A549 (cell line): ENCODE measurements at regions not wholly inside any gene's neighbourhood (a gene's known extent, or its start where the extent isn't known, plus 50 kb on each side); places are given as distances from the start of the nearest gene placed in this dataset.

Experiments
- ATAC-seq, 2 experiments: fragments of 200-7000 bp in 1 of 2; fragments of >200 bp in 1 of 2; cut with Nextera tagmentation in 1 of 2; cut with Tn5 transposase in 1 of 2; 3 replicates each; pipeline versions ENCODE4 v1.8.0 to v1.9.1; 2018 to 2020; ENCODE audit warnings: mild to moderate bottlenecking in 1 of 2, moderate library complexity in 1 of 2
- CTCF ChIA-PET: fragments of 300-600 bp; sonication (Branson Sonifier 250); formaldehyde crosslinking; extraction: SDS; loops from one replicate; lab custom pipeline; 2021; ENCODE audit warnings: antibody characterized with exemption, inconsistent platforms; lab: Yijun Ruan, JAX
- POLR2A ChIA-PET: fragments of 350-600 bp; formaldehyde crosslinking; extraction: SDS; loops from one replicate; lab custom pipeline; 2021; ENCODE audit warnings: antibody characterized with exemption, inconsistent platforms; lab: Yijun Ruan, JAX
- DNase-seq, 2 experiments: peaks; one replicate each; pipeline versions ENCODE4 v3.0.0 to v3.0.0-alpha.2; 2011 to 2016; ENCODE audit warnings: low read depth in 1 of 2, low spot score in 1 of 2
- FAIRE-seq: peaks from 2 replicates; lab custom pipeline; 2011; peaks lifted over from hg19 to GRCh38; lab: Jason Lieb, UNC
- H3K27ac ChIP-seq, 2 experiments: fragments of >200 bp; sonication (Bioruptor Twin); formaldehyde crosslinking; 3 replicates each; pipeline ENCODE4 v1.5.1; 2016 to 2017
- H3K4me1 ChIP-seq: fragments of >200 bp; sonication (Bioruptor Twin); formaldehyde crosslinking; 3 replicates; pipeline ENCODE4 v1.6.1; 2016
- H3K4me2 ChIP-seq: fragments of >200 bp; sonication (Bioruptor Twin); formaldehyde crosslinking; 3 replicates; pipeline ENCODE4 v1.6.1; 2016
- H3K4me3 ChIP-seq: fragments of >200 bp; sonication (Bioruptor Twin); formaldehyde crosslinking; 3 replicates; pipeline ENCODE4 v1.5.1; 2016
- H3K9me3 ChIP-seq: fragments of >200 bp; sonication (Bioruptor Twin); formaldehyde crosslinking; 3 replicates; pipeline ENCODE4 v1.6.1; 2016
- BCL3 ChIP-seq: fragments of >200 bp; sonication (Bioruptor Twin); formaldehyde crosslinking; IDR thresholded peaks from 3 replicates; pipeline ENCODE4 v1.6.1; 2016
- BHLHE40 ChIP-seq: IDR thresholded peaks from 2 replicates; pipeline ENCODE4 v1.6.1; 2012; ENCODE audit warnings: low read depth, low read length, inconsistent platforms
- CBX2 ChIP-seq: fragments of 200-600 bp; sonication (generic); IDR thresholded peaks from 2 replicates; pipeline ENCODE4 v1.6.1; 2016; ENCODE audit warnings: low read depth, mild to moderate bottlenecking, borderline replicate concordance
- CBX8 ChIP-seq: fragments of 200-600 bp; sonication (generic); IDR thresholded peaks from 2 replicates; pipeline ENCODE4 v1.6.1; 2016
- CHD2 ChIP-seq: fragments of 150-350 bp; IDR thresholded peaks from 2 replicates; pipeline ENCODE4 v1.6.1; 2014; ENCODE audit warnings: low read length; ENCODE audit not compliant: partially characterized antibody
- ESRRA ChIP-seq: fragments of 150-350 bp; IDR thresholded peaks from 2 replicates; pipeline ENCODE4 v1.6.1; 2014; ENCODE audit warnings: mild to moderate bottlenecking, low read length, borderline replicate concordance
- FOXS1 ChIP-seq: fragments of 250-450 bp; sonication (Bioruptor Pico); IDR thresholded peaks from 2 replicates; pipeline ENCODE4 v1.5.0; 2020; ENCODE audit warnings: mild to moderate bottlenecking, moderate library complexity
- GATA3 ChIP-seq: IDR thresholded peaks from 2 replicates; pipeline ENCODE4 v1.6.1; 2012; ENCODE audit warnings: borderline replicate concordance
- HEYL ChIP-seq: fragments of 250-450 bp; sonication (Bioruptor Pico); IDR thresholded peaks from 2 replicates; pipeline ENCODE4 v1.8.0; 2021; ENCODE audit warnings: mild to moderate bottlenecking, moderate library complexity
- HMGXB4 ChIP-seq: fragments of 250-450 bp; sonication (Bioruptor Pico); IDR thresholded peaks from 2 replicates; pipeline ENCODE4 v1.5.0; 2021; ENCODE audit warnings: mild to moderate bottlenecking, moderate library complexity, borderline replicate concordance
- HOXA7 ChIP-seq: fragments of 250-450 bp; sonication (Bioruptor Pico); IDR thresholded peaks from 2 replicates; pipeline ENCODE4 v1.5.0; 2020; ENCODE audit warnings: mild to moderate bottlenecking, moderate library complexity
- HOXB13 ChIP-seq: fragments of 250-450 bp; sonication (Bioruptor Pico); IDR thresholded peaks from 2 replicates; pipeline ENCODE4 v1.5.0; 2020; ENCODE audit warnings: low read depth, mild to moderate bottlenecking, moderate library complexity
- HOXB5 ChIP-seq: fragments of 250-450 bp; sonication (Bioruptor Pico); IDR thresholded peaks from 2 replicates; pipeline ENCODE4 v1.5.0; 2020; ENCODE audit warnings: mild to moderate bottlenecking, moderate library complexity
- KDM1A ChIP-seq: fragments of 200-600 bp; sonication (generic); IDR thresholded peaks from 2 replicates; pipeline ENCODE4 v1.6.1; 2016; ENCODE audit warnings: low read depth, mild to moderate bottlenecking
- KDM5A ChIP-seq: fragments of 200-600 bp; sonication (generic); IDR thresholded peaks from 2 replicates; pipeline ENCODE4 v1.6.1; 2016; ENCODE audit warnings: antibody characterized with exemption, mild to moderate bottlenecking
- MYC ChIP-seq: IDR thresholded peaks from 2 replicates; pipeline ENCODE4 v1.6.1; 2012; ENCODE audit warnings: mild to moderate bottlenecking, inconsistent platforms, low read length, improper control_type of control experiment, borderline replicate concordance
- NPAS2 ChIP-seq: fragments of 250-450 bp; sonication (Bioruptor Pico); IDR thresholded peaks from 2 replicates; pipeline ENCODE4 v1.8.0; 2022; ENCODE audit warnings: mild to moderate bottlenecking, moderate library complexity, borderline replicate concordance
- NR3C1 ChIP-seq: fragments of >200 bp; sonication (Bioruptor Twin); formaldehyde crosslinking; IDR thresholded peaks from 3 replicates; pipeline ENCODE4 v1.6.1; 2017
- PBX3 ChIP-seq: IDR thresholded peaks from 2 replicates; pipeline ENCODE4 v1.6.1; 2012
- POLR2AphosphoS2 ChIP-seq: conservative IDR thresholded peaks from 2 replicates; pipeline ENCODE4 v1.6.1; 2012; ENCODE audit warnings: low read length, improper control_type of control experiment, inconsistent platforms
- RARB ChIP-seq: fragments of 250-450 bp; sonication (Bioruptor Pico); IDR thresholded peaks from 2 replicates; pipeline ENCODE4 v1.8.0; 2021; ENCODE audit warnings: mild to moderate bottlenecking, moderate library complexity
- RCOR1 ChIP-seq: fragments of 150-350 bp; IDR thresholded peaks from 2 replicates; pipeline ENCODE4 v1.6.1; 2014; ENCODE audit warnings: antibody characterized with exemption, low read length, low read depth
- REST ChIP-seq: fragments of 200-600 bp; sonication (generic); IDR thresholded peaks from 2 replicates; pipeline ENCODE4 v1.6.1; 2016; ENCODE audit warnings: antibody characterized with exemption, mild to moderate bottlenecking, moderate library complexity
- RNF2 ChIP-seq: fragments of 200-600 bp; sonication (generic); IDR thresholded peaks from 2 replicates; pipeline ENCODE4 v1.6.1; 2016; ENCODE audit warnings: low read depth, mild to moderate bottlenecking, antibody characterized with exemption, moderate library complexity, borderline replicate concordance
- SMC3 ChIP-seq: fragments of >200 bp; sonication (Bioruptor Twin); formaldehyde crosslinking; IDR thresholded peaks from 3 replicates; pipeline ENCODE4 v1.6.1; 2018; ENCODE audit warnings: inconsistent platforms
- TP53 ChIP-seq: fragments of 250-450 bp; sonication (Bioruptor Pico); IDR thresholded peaks from 2 replicates; pipeline ENCODE4 v1.5.0; 2021; ENCODE audit warnings: mild to moderate bottlenecking, moderate library complexity
- ZSCAN20 ChIP-seq: fragments of 250-450 bp; sonication (Bioruptor Pico); IDR thresholded peaks from 2 replicates; pipeline ENCODE4 v1.8.0; 2022; ENCODE audit warnings: mild to moderate bottlenecking, moderate library complexity
- WGBS: methylation state at CpG from one replicate; pipeline ENCODE4 v1.1.6; 2017; ENCODE audit errors: missing lambda C conversion rate; 5-methylcytosine and 5-hydroxymethylcytosine counted together

- no peaks in the 10 kb centered on the region for H3K9me3 ChIP-seq
- H3K4me2 ChIP-seq, result no peak overlapping the region
- H3K4me3 ChIP-seq, result no peak overlapping the region
- WGBS, result 69% methylated on average over 5 of the region's 5 CpGs
- no peak overlapping the region for H3K27ac ChIP-seq
- DNase-seq (no peak), ATAC-seq (no peak)
- ChIA-PET POLR2A (no interaction called here), CTCF (no interaction called here)
- no peaks in the 10 kb centered on the region for H3K4me1 ChIP-seq
- TF ChIP-seq FOXS1 (CRISPR knock-in tag), result no peak
- no peak for TF ChIP-seq REST
- TF ChIP-seq RCOR1, result no peak
- no peak for TF ChIP-seq KDM5A
- TF ChIP-seq RNF2, result no peak
- TF ChIP-seq CHD2, result no peak
- no peak for TF ChIP-seq CBX8
- no peak for TF ChIP-seq NR3C1
- no peak for TF ChIP-seq HOXB13
- TF ChIP-seq NPAS2 (CRISPR knock-in tag), result no peak
- TF ChIP-seq SMC3, result no peak
- no peak for TF ChIP-seq PBX3
- no peak for TF ChIP-seq TP53
- TF ChIP-seq HOXB5 (CRISPR knock-in tag), result no peak
- TF ChIP-seq, all 56 proteins: peak for 0
- FAIRE-seq, result no peak
Observed at GRCh38 chr6:53216301-53216700, 67.7 kb upstream of the GCM1 start.

GRCh38 chr6:53214172-53214571 lies 65.5 kb upstream of the GCM1 start:
- ATAC-seq (no peak), DNase-seq (no peak), FAIRE-seq (no peak)
- TF ChIP-seq GATA3 (no peak), HMGXB4 (CRISPR knock-in tag) (no peak), MYC (no peak), ZSCAN20 (CRISPR knock-in tag) (no peak), BHLHE40 (no peak), HEYL (CRISPR knock-in tag) (no peak), POLR2AphosphoS2 (no peak), ESRRA (no peak), KDM1A (no peak), CBX2 (no peak), PBX3 (no peak), BCL3 (no peak), HOXB13 (no peak), HOXA7 (no peak), NR3C1 (no peak), RARB (CRISPR knock-in tag) (no peak), RNF2 (no peak)
- no peaks in the 10 kb centered on the region for H3K4me1 ChIP-seq
- CTCF ChIA-PET, result no interaction called here
- WGBS, result 63% methylated on average over 1 of the region's 1 CpG
- H3K27ac ChIP-seq, result no peak overlapping the region
- no peak overlapping the region for H3K4me2 ChIP-seq
- POLR2A ChIA-PET, result no interaction called here
- H3K4me3 ChIP-seq, result no peak overlapping the region
- H3K9me3 ChIP-seq, result no peaks in the 10 kb centered on the region
